NCI-H82 treated with DMSO at 0.1 percent for 48 hours (cell line): ENCODE measurements at regions not wholly inside any gene's neighbourhood (a gene's known extent, or its start where the extent isn't known, plus 50 kb on each side); places are given as distances from the start of the nearest gene placed in this dataset.
"Not testable (repeated sequence)": the region's sequence is repeated elsewhere in the genome, so short reads cannot be mapped to it uniquely, and the experiment has no call there.

Source experiments
- DNase-seq: peaks from one replicate; lab custom pipeline; 2025; ENCODE audit not compliant: unreplicated experiment; lab: John Stamatoyannopoulos, UW

- no peak for DNase-seq
These were observed 318.0 kb downstream of the TAF11L14 start for GRCh38 chr5:17952231-17952630.

- DNase-seq = no peak
These were observed 329.8 kb downstream of the TAF11L14 start for GRCh38 chr5:17964067-17964466.

GRCh38 chr5:17966640-17967402, 332.6 kb downstream of the TAF11L14 start:
- no peak for DNase-seq

GRCh38 chr5:17976404-17976803, 342.1 kb downstream of the TAF11L14 start:
- no peak for DNase-seq

GRCh38 chr5:17978954-17979353, 344.7 kb downstream of the TAF11L14 start:
- DNase-seq = no peak

- DNase-seq = not testable (repeated sequence)
These were observed 348.4 kb downstream of the TAF11L14 start for GRCh38 chr5:17982626-17983025.

- DNase-seq = no peak
These were observed 354.8 kb downstream of the TAF11L14 start for GRCh38 chr5:17989036-17989435.

- DNase-seq = peak; percentile 71
These were observed 355.6 kb downstream of the TAF11L14 start for GRCh38 chr5:17989567-17990563.

GRCh38 chr5:17991775-17992174, 357.5 kb downstream of the TAF11L14 start:
- DNase-seq = peak; percentile 3

GRCh38 chr5:17992291-17992690, 358.0 kb downstream of the TAF11L14 start:
- no peak for DNase-seq

- no peak for DNase-seq
These were observed 361.7 kb downstream of the TAF11L14 start for GRCh38 chr5:17995997-17996396.

GRCh38 chr5:17999858-18000257, 365.6 kb downstream of the TAF11L14 start:
- DNase-seq = no peak

- no peak for DNase-seq
These were observed 366.5 kb downstream of the TAF11L14 start for GRCh38 chr5:18000744-18001143.

- DNase-seq = no peak
These were observed 369.1 kb downstream of the TAF11L14 start for GRCh38 chr5:18003312-18003711.

GRCh38 chr5:18003784-18004183, 369.5 kb downstream of the TAF11L14 start:
- no peak for DNase-seq

- DNase-seq = not testable (repeated sequence)
These were observed 372.0 kb downstream of the TAF11L14 start for GRCh38 chr5:18006235-18006634.

- DNase-seq = no peak
These were observed 374.7 kb downstream of the TAF11L14 start for GRCh38 chr5:18008940-18009339.

GRCh38 chr5:18010053-18010452, 375.8 kb downstream of the TAF11L14 start:
- no peak for DNase-seq

GRCh38 chr5:18018472-18018871, 384.2 kb downstream of the TAF11L14 start:
- no peak for DNase-seq

- DNase-seq = no peak
These were observed 389.0 kb downstream of the TAF11L14 start for GRCh38 chr5:18023275-18023674.

- no peak for DNase-seq
These were observed 389.7 kb downstream of the TAF11L14 start for GRCh38 chr5:18023986-18024385.

- no peak for DNase-seq
These were observed 390.3 kb downstream of the TAF11L14 start for GRCh38 chr5:18024542-18024941.
